ENCODE measurements at regions not wholly inside any gene's neighbourhood (a gene's known extent, or its start where the extent isn't known, plus 50 kb on each side); places are given as distances from the start of the nearest gene placed in this dataset.

DNA sequence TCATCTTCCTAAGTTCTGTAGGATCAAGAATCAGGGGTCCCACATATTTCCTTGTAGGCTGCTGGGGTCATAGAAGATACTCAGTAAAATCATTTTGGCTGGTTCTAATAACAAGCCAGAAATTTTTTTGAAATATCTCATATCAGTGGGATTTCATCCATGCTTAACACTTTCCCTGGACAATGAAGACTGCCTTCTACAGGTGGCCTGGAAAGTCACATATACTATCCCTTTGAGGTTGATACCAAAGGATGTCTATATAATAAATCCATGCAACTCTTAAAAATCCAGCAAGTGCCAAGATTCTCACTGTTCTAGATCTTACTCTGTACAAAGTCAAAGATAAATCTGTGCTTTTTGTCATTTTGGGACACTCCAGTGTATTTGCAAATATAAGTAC is 225.8 kb upstream of the NEBL start:
- TF ChIP-seq TAF1 (IDR thresholded peaks at IDR 0.05; ENCODE audit: borderline replicate concordance, insufficient read depth, low read length) (no peak), FOXP2 (optimal IDR thresholded peaks at IDR 0.05; ENCODE audit: borderline replicate concordance, extremely low read depth, extremely low read length, insufficient read depth) (no peak), SIN3A (IDR thresholded peaks at IDR 0.05; ENCODE audit: borderline replicate concordance, insufficient read depth, low read length) (no peak), POLR2AphosphoS5 (IDR thresholded peaks at IDR 0.05; ENCODE audit: low read depth, low read length) (no peak)
- TF ChIP-seq, protein P1, sequence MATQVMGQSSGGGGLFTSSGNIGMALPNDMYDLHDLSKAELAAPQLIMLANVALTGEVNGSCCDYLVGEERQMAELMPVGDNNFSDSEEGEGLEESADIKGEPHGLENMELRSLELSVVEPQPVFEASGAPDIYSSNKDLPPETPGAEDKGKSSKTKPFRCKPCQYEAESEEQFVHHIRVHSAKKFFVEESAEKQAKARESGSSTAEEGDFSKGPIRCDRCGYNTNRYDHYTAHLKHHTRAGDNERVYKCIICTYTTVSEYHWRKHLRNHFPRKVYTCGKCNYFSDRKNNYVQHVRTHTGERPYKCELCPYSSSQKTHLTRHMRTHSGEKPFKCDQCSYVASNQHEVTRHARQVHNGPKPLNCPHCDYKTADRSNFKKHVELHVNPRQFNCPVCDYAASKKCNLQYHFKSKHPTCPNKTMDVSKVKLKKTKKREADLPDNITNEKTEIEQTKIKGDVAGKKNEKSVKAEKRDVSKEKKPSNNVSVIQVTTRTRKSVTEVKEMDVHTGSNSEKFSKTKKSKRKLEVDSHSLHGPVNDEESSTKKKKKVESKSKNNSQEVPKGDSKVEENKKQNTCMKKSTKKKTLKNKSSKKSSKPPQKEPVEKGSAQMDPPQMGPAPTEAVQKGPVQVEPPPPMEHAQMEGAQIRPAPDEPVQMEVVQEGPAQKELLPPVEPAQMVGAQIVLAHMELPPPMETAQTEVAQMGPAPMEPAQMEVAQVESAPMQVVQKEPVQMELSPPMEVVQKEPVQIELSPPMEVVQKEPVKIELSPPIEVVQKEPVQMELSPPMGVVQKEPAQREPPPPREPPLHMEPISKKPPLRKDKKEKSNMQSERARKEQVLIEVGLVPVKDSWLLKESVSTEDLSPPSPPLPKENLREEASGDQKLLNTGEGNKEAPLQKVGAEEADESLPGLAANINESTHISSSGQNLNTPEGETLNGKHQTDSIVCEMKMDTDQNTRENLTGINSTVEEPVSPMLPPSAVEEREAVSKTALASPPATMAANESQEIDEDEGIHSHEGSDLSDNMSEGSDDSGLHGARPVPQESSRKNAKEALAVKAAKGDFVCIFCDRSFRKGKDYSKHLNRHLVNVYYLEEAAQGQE (IDR thresholded peaks at IDR 0.05; ENCODE audit: insufficient read depth in 1 of 2, low read depth in 2 of 2, low read length in 2 of 2), result no peak

DNA sequence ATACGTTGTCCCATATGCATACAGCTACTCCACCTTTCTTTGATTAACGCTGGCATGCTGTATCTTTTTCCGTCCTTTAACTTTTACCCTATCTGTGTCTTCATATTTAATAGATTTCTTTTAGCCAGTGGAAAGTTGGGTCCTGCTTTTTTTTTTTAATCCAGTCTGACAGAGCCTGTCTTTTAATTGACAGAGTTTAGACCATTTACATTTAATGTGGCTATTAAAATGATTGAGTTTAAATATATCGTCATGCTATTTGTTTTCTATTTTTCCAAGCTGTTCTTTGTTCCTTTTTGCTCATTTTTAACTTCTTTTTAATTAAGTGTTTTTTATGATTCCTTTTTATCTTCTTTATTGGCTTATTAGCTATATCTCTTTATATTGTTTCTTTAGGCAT is 217.6 kb upstream of the NEBL start:
- TF ChIP-seq FOXP2 (optimal IDR thresholded peaks at IDR 0.05; ENCODE audit: borderline replicate concordance, extremely low read depth, extremely low read length, insufficient read depth) (no peak), SIN3A (IDR thresholded peaks at IDR 0.05; ENCODE audit: borderline replicate concordance, insufficient read depth, low read length) (no peak), POLR2AphosphoS5 (IDR thresholded peaks at IDR 0.05; ENCODE audit: low read depth, low read length) (no peak), TAF1 (IDR thresholded peaks at IDR 0.05; ENCODE audit: borderline replicate concordance, insufficient read depth, low read length) (no peak)
- TF ChIP-seq, protein P1 (IDR thresholded peaks at IDR 0.05; ENCODE audit: insufficient read depth in 1 of 2, low read depth in 2 of 2, low read length in 2 of 2), result no peak

DNA sequence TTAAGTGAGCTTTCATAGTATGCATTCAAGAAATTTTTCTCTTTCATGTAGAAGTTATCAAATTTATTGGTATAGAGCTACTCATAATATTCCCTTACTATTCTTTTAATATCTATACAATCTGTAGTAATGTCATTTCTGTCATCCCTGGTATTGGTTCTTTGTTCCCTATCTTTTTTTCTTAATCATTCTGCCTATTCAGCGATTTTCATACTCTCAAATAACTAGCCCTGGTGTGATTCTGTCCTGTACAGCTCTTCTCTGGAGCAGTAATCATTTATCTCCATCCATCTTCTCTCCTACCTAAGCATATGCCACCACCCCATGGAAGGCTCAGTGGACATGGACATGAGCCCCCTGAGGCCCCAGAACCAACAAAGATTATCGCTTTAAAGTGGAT is 213.2 kb upstream of the NEBL start:
- TF ChIP-seq, protein P1 (IDR thresholded peaks at IDR 0.05; ENCODE audit: insufficient read depth in 1 of 2, low read depth in 2 of 2, low read length in 2 of 2), result no peak
- TF ChIP-seq TAF1 (IDR thresholded peaks at IDR 0.05; ENCODE audit: borderline replicate concordance, insufficient read depth, low read length) (no peak), POLR2AphosphoS5 (IDR thresholded peaks at IDR 0.05; ENCODE audit: low read depth, low read length) (no peak), FOXP2 (optimal IDR thresholded peaks at IDR 0.05; ENCODE audit: borderline replicate concordance, extremely low read depth, extremely low read length, insufficient read depth) (no peak), SIN3A (IDR thresholded peaks at IDR 0.05; ENCODE audit: borderline replicate concordance, insufficient read depth, low read length) (no peak)

DNA sequence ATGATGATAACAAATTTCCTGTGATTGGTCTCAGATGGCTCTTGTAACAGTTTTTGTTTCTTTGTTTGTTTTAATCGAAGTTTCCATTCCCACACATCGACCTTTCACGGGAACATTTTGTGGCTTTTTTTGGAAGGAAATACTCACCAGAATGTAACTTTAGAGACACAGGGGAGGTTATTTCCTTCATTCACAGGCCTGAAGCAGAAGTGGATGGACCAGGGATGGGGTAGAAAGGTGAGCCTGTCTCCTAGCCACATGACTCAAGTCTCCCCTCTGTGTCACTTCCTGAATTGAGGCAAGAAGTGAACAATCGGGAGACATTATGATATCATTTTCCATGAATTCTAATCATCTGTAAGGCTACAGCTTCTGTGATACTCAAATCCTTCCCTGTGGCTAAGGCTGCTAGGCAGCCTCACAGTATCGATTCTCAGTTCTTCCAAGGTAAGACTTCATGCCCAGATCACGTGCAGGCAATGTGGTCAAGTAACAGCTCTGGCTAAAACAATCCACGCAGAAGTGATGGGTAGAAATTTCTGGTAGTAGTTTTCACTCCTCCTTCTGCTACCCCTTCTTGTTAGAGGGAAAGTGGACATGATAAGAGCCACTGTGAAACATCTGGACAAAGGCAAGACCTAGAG is 203.9 kb upstream of the NEBL start:
- TF ChIP-seq POLR2AphosphoS5 (IDR thresholded peaks at IDR 0.05; ENCODE audit: low read depth, low read length) (no peak), FOXP2 (optimal IDR thresholded peaks at IDR 0.05; ENCODE audit: borderline replicate concordance, extremely low read depth, extremely low read length, insufficient read depth) (no peak), SIN3A (IDR thresholded peaks at IDR 0.05; ENCODE audit: borderline replicate concordance, insufficient read depth, low read length) (0 out of 2 replicates have a peak, but pooled peaks have one; percentile 22), TAF1 (IDR thresholded peaks at IDR 0.05; ENCODE audit: borderline replicate concordance, insufficient read depth, low read length) (no peak)
- TF ChIP-seq, protein P1 (IDR thresholded peaks at IDR 0.05; ENCODE audit: insufficient read depth in 1 of 2, low read depth in 2 of 2, low read length in 2 of 2), result no peak

All from PFSK-1 (cell line).